Smooth muscle cell (in vitro differentiated cells): ENCODE measurements at regions not wholly inside any gene's neighbourhood (a gene's known extent, or its start where the extent isn't known, plus 50 kb on each side); places are given as distances from the start of the nearest gene placed in this dataset.

Experiments
- DNase-seq: peaks from one replicate; lab custom pipeline; 2025; ENCODE audit not compliant: unreplicated experiment; lab: John Stamatoyannopoulos, UW
- H2AFZ ChIP-seq: fragments of 200-600 bp; sonication (generic); 2 replicates; pipeline ENCODE4 v1.6.0; 2016; ENCODE audit warnings: antibody characterized with exemption, low read depth, mild to moderate bottlenecking
- H3F3A ChIP-seq: fragments of 200-600 bp; sonication (generic); 2 replicates; pipeline ENCODE4 v1.6.0; 2017; ENCODE audit warnings: antibody characterized with exemption, low read depth
- H3K27ac ChIP-seq: fragments of 200-600 bp; sonication (generic); 2 replicates; pipeline ENCODE4 v1.5.1; 2016; ENCODE audit warnings: low read depth, mild to moderate bottlenecking
- H3K27me3 ChIP-seq: fragments of 200-600 bp; sonication (generic); 2 replicates; pipeline ENCODE4 v1.6.1; 2016; ENCODE audit warnings: low read depth, mild to moderate bottlenecking
- H3K36me3 ChIP-seq: fragments of 200-600 bp; sonication (generic); 2 replicates; pipeline ENCODE4 v1.5.1; 2016; ENCODE audit warnings: low read depth
- H3K4me1 ChIP-seq: fragments of 200-600 bp; sonication (generic); 2 replicates; pipeline ENCODE4 v1.5.1; 2016; ENCODE audit warnings: low read depth
- H3K4me2 ChIP-seq: fragments of 200-600 bp; sonication (generic); 2 replicates; pipeline ENCODE4 v1.6.0; 2016; ENCODE audit warnings: mild to moderate bottlenecking
- H3K4me3 ChIP-seq: fragments of 200-600 bp; sonication (generic); 2 replicates; pipeline ENCODE4 v1.5.1; 2016; ENCODE audit warnings: mild to moderate bottlenecking
- H3K79me2 ChIP-seq: fragments of 200-600 bp; sonication (generic); 2 replicates; pipeline ENCODE4 v1.6.0; 2016; ENCODE audit warnings: low read depth, mild to moderate bottlenecking
- H3K9ac ChIP-seq: fragments of 200-600 bp; sonication (generic); 2 replicates; pipeline ENCODE4 v1.6.0; 2016; ENCODE audit warnings: low read depth
- H3K9me3 ChIP-seq: fragments of 200-600 bp; sonication (generic); replicated peaks from 2 replicates; pipeline ENCODE4 v1.5.1; 2016; ENCODE audit warnings: low read depth
- H4K20me1 ChIP-seq: fragments of 200-600 bp; sonication (generic); 2 replicates; pipeline ENCODE4 v1.6.0; 2016; ENCODE audit warnings: low read depth
- CTCF ChIP-seq: fragments of 200-600 bp; sonication (generic); IDR thresholded peaks from 2 replicates; pipeline ENCODE4 v1.5.1; 2017; ENCODE audit warnings: borderline replicate concordance, mild to moderate bottlenecking, antibody characterized with exemption; ENCODE audit not compliant: insufficient read depth, poor library complexity, severe bottlenecking
- WGBS: methylation state at CpG from one replicate; pipeline ENCODE4 v1.1.7; 2016; ENCODE audit warnings: low lambda C conversion rate; 5-methylcytosine and 5-hydroxymethylcytosine counted together

GRCh38 chr12:100718187-100718586 lies 76.4 kb upstream of the ANO4 start:
- Histone ChIP-seq H3K27me3 (peaks cover 4% of the 10 kb centered on the region), H4K20me1 (no peaks in the 10 kb centered on the region), H2AFZ (no peak overlapping the region), H3K36me3 (no peaks in the 10 kb centered on the region), H3K27ac (no peak overlapping the region), H3K4me2 (peak overlapping the region; percentile 85), H3K9ac (no peak overlapping the region), H3K9me3 (no peaks in the 10 kb centered on the region), H3K4me1 (peaks cover 5% of the 10 kb centered on the region), H3K4me3 (peak overlapping the region; percentile 64), H3F3A (no peaks in the 10 kb centered on the region), H3K79me2 (no peaks in the 10 kb centered on the region)
- 5% methylated on average over 5 of the region's 5 CpGs for WGBS
- TF ChIP-seq CTCF = no peak
- no peak for DNase-seq

GRCh38 chr12:100720016-100720654 lies 74.4 kb upstream of the ANO4 start:
- Histone ChIP-seq H3K4me1 (peaks cover 12% of the 10 kb centered on the region), H3K9me3 (no peaks in the 10 kb centered on the region), H4K20me1 (no peaks in the 10 kb centered on the region), H3K27me3 (peaks cover 4% of the 10 kb centered on the region), H3K27ac (no peak overlapping the region), H3K36me3 (no peaks in the 10 kb centered on the region), H2AFZ (no peak overlapping the region), H3F3A (no peaks in the 10 kb centered on the region), H3K4me3 (no peak overlapping the region), H3K79me2 (peaks cover 4% of the 10 kb centered on the region), H3K9ac (no peak overlapping the region), H3K4me2 (no peak overlapping the region)
- DNase-seq = no peak
- no peak for TF ChIP-seq CTCF
- 82% methylated on average over 4 of the region's 4 CpGs for WGBS

- Histone ChIP-seq H3K9ac (no peak overlapping the region), H4K20me1 (no peaks in the 10 kb centered on the region), H2AFZ (no peak overlapping the region), H3K79me2 (peaks cover 4% of the 10 kb centered on the region), H3F3A (no peaks in the 10 kb centered on the region), H3K36me3 (no peaks in the 10 kb centered on the region), H3K4me1 (peaks cover 12% of the 10 kb centered on the region), H3K4me3 (no peak overlapping the region), H3K9me3 (no peaks in the 10 kb centered on the region), H3K27ac (no peak overlapping the region), H3K27me3 (peaks cover 4% of the 10 kb centered on the region), H3K4me2 (no peak overlapping the region)
- 85% methylated on average over 2 of the region's 2 CpGs for WGBS
- DNase-seq = no peak
- TF ChIP-seq CTCF = no peak
These were observed 73.4 kb upstream of the ANO4 start for GRCh38 chr12:100721169-100721568.

- H2AFZ ChIP-seq = no peak overlapping the region
- H3K4me1 ChIP-seq = peaks cover 7% of the 10 kb centered on the region
- H3K4me3 ChIP-seq = no peak overlapping the region
- WGBS = 37% methylated on average over 3 of the region's 3 CpGs
- no peak for TF ChIP-seq CTCF
- no peaks in the 10 kb centered on the region for H3K9me3 ChIP-seq
- H3K27ac ChIP-seq = no peak overlapping the region
- H3K79me2 ChIP-seq = peaks cover 20% of the 10 kb centered on the region
- H3F3A ChIP-seq = no peaks in the 10 kb centered on the region
- no peak overlapping the region for H3K4me2 ChIP-seq
- no peaks in the 10 kb centered on the region for H4K20me1 ChIP-seq
- no peak overlapping the region for H3K9ac ChIP-seq
- no peak for DNase-seq
- H3K27me3 ChIP-seq = no peaks in the 10 kb centered on the region
- no peaks in the 10 kb centered on the region for H3K36me3 ChIP-seq
These were observed 70.5 kb upstream of the ANO4 start for GRCh38 chr12:100724071-100724470.
